ENCODE measurements at regions not wholly inside any gene's neighbourhood (a gene's known extent, or its start where the extent isn't known, plus 50 kb on each side); places are given as distances from the start of the nearest gene placed in this dataset.

- TF ChIP-seq CTCF (IDR thresholded peaks at IDR 0.05) (no peak), EZH2 (IDR thresholded peaks at IDR 0.05; ENCODE audit: borderline replicate concordance, insufficient read depth, low read depth, low read length, poor library complexity, severe bottlenecking) (no peak)
Measured at GRCh38 chr9:82271106-82271561, 282.6 kb downstream of the SPATA31D1 start.
